Liver (tissue), 7 donors: ENCODE measurements at regions not wholly inside any gene's neighbourhood (a gene's known extent, or its start where the extent isn't known, plus 50 kb on each side); places are given as distances from the start of the nearest gene placed in this dataset.

ENCODE experiments used
- DNase-seq: peaks from one replicate; pipeline ENCODE4 v3.0.0-alpha.2; 2017; ENCODE audit warnings: low spot score
- H3K27ac ChIP-seq, 2 donors: one replicate each; pipeline ENCODE4 v1.7.0; 2013; ENCODE audit warnings: inconsistent platforms in 2 of 2, low read length in 2 of 2, control low read depth in 1 of 2, low read depth in 1 of 2, mild to moderate bottlenecking in 1 of 2
- H3K27me3 ChIP-seq, 4 donors: one replicate each; pipeline versions ENCODE4 v1.6.1 to v1.7.0; 2013; ENCODE audit warnings: low read length in 3 of 4, inconsistent platforms in 1 of 4, mild to moderate bottlenecking in 1 of 4, moderate library complexity in 1 of 4; ENCODE audit not compliant: control insufficient read depth in 4 of 4, insufficient read depth in 4 of 4
- H3K36me3 ChIP-seq, 4 donors: one replicate each; pipeline versions ENCODE4 v1.6.1 to v1.7.0; 2013; ENCODE audit warnings: low read length in 3 of 4, mild to moderate bottlenecking in 3 of 4, low read depth in 1 of 4, moderate library complexity in 1 of 4; ENCODE audit not compliant: control insufficient read depth in 4 of 4, insufficient read depth in 3 of 4
- H3K4me1 ChIP-seq, 4 donors: one replicate each; pipeline versions ENCODE4 v1.6.1 to v1.7.0; 2013; ENCODE audit warnings: low read length in 3 of 4, mild to moderate bottlenecking in 3 of 4, moderate library complexity in 1 of 4; ENCODE audit not compliant: control insufficient read depth in 4 of 4, insufficient read depth in 4 of 4
- H3K4me3 ChIP-seq, 3 donors: one replicate each; pipeline versions ENCODE4 v1.6.1 to v1.7.0; 2013; ENCODE audit warnings: low read length in 3 of 3, control low read depth in 1 of 3, low read depth in 1 of 3, mild to moderate bottlenecking in 1 of 3
- H3K9ac ChIP-seq, 2 donors: one replicate each; pipeline ENCODE4 v1.7.0; 2013; ENCODE audit warnings: low read length in 2 of 2, mild to moderate bottlenecking in 2 of 2, moderate library complexity in 2 of 2, control low read depth in 1 of 2, low read depth in 1 of 2
- H3K9me3 ChIP-seq, 4 donors: one replicate each; pipeline versions ENCODE4 v1.6.1 to v1.7.0; 2013; ENCODE audit warnings: low read length in 3 of 4; ENCODE audit not compliant: control insufficient read depth in 4 of 4
- EGR1 ChIP-seq, 2 donors: IDR thresholded peaks; 2 replicates each; pipeline ENCODE4 v1.6.1; 2016 to 2018; ENCODE audit warnings: antibody characterized with exemption in 2 of 2, low read depth in 2 of 2
- FOXA1 ChIP-seq: IDR thresholded peaks from 2 replicates; pipeline ENCODE4 v1.6.1; 2016; ENCODE audit warnings: antibody characterized with exemption
- FOXA2 ChIP-seq: IDR thresholded peaks from 2 replicates; pipeline ENCODE4 v1.6.1; 2016; ENCODE audit warnings: antibody characterized with exemption
- GABPA ChIP-seq, 2 donors: IDR thresholded peaks in 1 of 2; conservative IDR thresholded peaks in 1 of 2; 2 replicates each; pipeline ENCODE4 v1.6.1; 2016; ENCODE audit warnings: antibody characterized with exemption in 2 of 2, mild to moderate bottlenecking in 1 of 2, moderate library complexity in 1 of 2
- HNF4A ChIP-seq, 2 donors: conservative IDR thresholded peaks; 2 replicates each; pipeline ENCODE4 v1.6.1; 2016; ENCODE audit warnings: antibody characterized with exemption in 2 of 2, mild to moderate bottlenecking in 2 of 2
- HNF4G ChIP-seq: IDR thresholded peaks from 2 replicates; pipeline ENCODE4 v1.6.1; 2016; ENCODE audit warnings: antibody characterized with exemption
- JUND ChIP-seq, 2 donors: IDR thresholded peaks; 2 replicates each; pipeline ENCODE4 v1.6.1; 2016; ENCODE audit warnings: antibody characterized with exemption in 2 of 2
- NR2F2 ChIP-seq: IDR thresholded peaks from 2 replicates; pipeline ENCODE4 v1.6.1; 2016; ENCODE audit warnings: antibody characterized with exemption
- RAD21 ChIP-seq, 2 donors: IDR thresholded peaks; 2 replicates each; pipeline ENCODE4 v1.6.1; 2016; ENCODE audit warnings: antibody characterized with exemption in 2 of 2, mild to moderate bottlenecking in 2 of 2
- RXRA ChIP-seq, 2 donors: IDR thresholded peaks; 2 replicates each; pipeline ENCODE4 v1.6.1; 2017 to 2018; ENCODE audit warnings: antibody characterized with exemption in 2 of 2, mild to moderate bottlenecking in 1 of 2
- SP1 ChIP-seq: IDR thresholded peaks from 2 replicates; pipeline ENCODE4 v1.6.1; 2018; ENCODE audit warnings: antibody characterized with exemption, mild to moderate bottlenecking
- WGBS: extraction: QIAGEN DNeasy Blood & Tissue Kit; methylation state at CpG from one replicate; pipeline ENCODE4 v1.1.7; 2013; 5-methylcytosine and 5-hydroxymethylcytosine counted together
- TF ChIP-seq, protein P1 (sequence below): IDR thresholded peaks from 2 replicates; pipeline ENCODE4 v1.6.1; 2016; ENCODE audit warnings: antibody characterized with exemption, mild to moderate bottlenecking
- TF ChIP-seq, protein P2 (sequence below): IDR thresholded peaks from 2 replicates; pipeline ENCODE4 v1.6.1; 2016; ENCODE audit warnings: antibody characterized with exemption
- TF ChIP-seq, protein P3 (sequence below): IDR thresholded peaks from 2 replicates; pipeline ENCODE4 v1.6.1; 2016; ENCODE audit warnings: antibody characterized with exemption
- TF ChIP-seq, protein P4 (sequence below): IDR thresholded peaks from 2 replicates; pipeline ENCODE4 v1.6.1; 2016; ENCODE audit warnings: antibody characterized with exemption
- donor health status: healthy.
- donor health status: healthy.
- donor health status: healthy.
- donor health status: healthy.

DNA sequence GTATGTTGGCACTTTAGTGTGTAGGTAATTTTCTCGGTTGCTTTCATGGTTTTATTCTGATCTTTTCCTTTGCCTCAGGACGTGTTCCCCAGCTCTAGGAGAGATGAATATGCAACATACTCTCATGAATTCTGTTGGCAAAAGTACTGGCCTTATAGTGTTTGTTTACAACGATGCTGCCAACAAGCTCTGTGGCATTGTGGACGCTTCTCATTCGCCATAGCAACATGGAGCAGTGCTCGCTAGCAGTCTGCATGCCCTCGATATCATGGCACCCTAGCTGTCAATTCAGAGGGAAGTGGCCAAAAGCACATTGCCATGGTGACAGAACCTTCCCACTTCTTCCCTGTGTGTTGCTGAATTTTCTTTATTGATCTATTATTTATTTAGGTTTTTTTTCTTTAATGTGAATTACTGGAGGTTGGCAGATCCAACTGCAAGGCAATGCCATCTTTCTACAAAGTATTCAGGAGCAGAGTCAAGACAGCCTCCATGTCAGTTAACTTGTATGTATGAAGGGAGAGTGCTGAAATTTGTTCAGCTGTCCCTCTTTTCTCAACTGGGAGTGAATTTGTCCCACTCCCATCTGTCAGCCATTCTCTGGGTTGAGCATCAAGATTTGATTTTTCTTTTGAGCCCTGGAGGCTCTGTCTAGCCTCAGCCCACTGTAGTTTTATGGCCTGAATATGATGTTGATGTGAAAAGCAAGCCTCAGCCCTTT, 224.9 kb upstream of the VCX3A start:
- 87% methylated on average over 7 of the region's 7 CpGs for WGBS
- Histone ChIP-seq H3K27ac (no peak overlapping the region), H3K27me3 (no peaks in the 10 kb centered on the region), H3K36me3 (no peaks in the 10 kb centered on the region), H3K4me3 (no peak overlapping the region), H3K9me3 (no peaks in the 10 kb centered on the region), H3K9ac (no peak overlapping the region), H3K4me1 (no peaks in the 10 kb centered on the region)
- no peak for DNase-seq
- TF ChIP-seq EGR1 (IDR thresholded peaks at IDR 0.05; ENCODE audit: low read depth in 2 of 2) (no peak), SP1 (no peak), HNF4G (no peak), FOXA1 (no peak), HNF4A (conservative IDR thresholded peaks at IDR 0.05) (no peak), RXRA (IDR thresholded peaks at IDR 0.05) (no peak), JUND (IDR thresholded peaks at IDR 0.05) (no peak), FOXA2 (no peak), RAD21 (IDR thresholded peaks at IDR 0.05) (no peak), NR2F2 (no peak), GABPA (IDR thresholded peaks at IDR 0.05 in 1 of 2, conservative IDR thresholded peaks at IDR 0.05 in 1 of 2) (no peak)
- TF ChIP-seq, protein P1, sequence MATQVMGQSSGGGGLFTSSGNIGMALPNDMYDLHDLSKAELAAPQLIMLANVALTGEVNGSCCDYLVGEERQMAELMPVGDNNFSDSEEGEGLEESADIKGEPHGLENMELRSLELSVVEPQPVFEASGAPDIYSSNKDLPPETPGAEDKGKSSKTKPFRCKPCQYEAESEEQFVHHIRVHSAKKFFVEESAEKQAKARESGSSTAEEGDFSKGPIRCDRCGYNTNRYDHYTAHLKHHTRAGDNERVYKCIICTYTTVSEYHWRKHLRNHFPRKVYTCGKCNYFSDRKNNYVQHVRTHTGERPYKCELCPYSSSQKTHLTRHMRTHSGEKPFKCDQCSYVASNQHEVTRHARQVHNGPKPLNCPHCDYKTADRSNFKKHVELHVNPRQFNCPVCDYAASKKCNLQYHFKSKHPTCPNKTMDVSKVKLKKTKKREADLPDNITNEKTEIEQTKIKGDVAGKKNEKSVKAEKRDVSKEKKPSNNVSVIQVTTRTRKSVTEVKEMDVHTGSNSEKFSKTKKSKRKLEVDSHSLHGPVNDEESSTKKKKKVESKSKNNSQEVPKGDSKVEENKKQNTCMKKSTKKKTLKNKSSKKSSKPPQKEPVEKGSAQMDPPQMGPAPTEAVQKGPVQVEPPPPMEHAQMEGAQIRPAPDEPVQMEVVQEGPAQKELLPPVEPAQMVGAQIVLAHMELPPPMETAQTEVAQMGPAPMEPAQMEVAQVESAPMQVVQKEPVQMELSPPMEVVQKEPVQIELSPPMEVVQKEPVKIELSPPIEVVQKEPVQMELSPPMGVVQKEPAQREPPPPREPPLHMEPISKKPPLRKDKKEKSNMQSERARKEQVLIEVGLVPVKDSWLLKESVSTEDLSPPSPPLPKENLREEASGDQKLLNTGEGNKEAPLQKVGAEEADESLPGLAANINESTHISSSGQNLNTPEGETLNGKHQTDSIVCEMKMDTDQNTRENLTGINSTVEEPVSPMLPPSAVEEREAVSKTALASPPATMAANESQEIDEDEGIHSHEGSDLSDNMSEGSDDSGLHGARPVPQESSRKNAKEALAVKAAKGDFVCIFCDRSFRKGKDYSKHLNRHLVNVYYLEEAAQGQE, result no peak
- TF ChIP-seq, protein P2, sequence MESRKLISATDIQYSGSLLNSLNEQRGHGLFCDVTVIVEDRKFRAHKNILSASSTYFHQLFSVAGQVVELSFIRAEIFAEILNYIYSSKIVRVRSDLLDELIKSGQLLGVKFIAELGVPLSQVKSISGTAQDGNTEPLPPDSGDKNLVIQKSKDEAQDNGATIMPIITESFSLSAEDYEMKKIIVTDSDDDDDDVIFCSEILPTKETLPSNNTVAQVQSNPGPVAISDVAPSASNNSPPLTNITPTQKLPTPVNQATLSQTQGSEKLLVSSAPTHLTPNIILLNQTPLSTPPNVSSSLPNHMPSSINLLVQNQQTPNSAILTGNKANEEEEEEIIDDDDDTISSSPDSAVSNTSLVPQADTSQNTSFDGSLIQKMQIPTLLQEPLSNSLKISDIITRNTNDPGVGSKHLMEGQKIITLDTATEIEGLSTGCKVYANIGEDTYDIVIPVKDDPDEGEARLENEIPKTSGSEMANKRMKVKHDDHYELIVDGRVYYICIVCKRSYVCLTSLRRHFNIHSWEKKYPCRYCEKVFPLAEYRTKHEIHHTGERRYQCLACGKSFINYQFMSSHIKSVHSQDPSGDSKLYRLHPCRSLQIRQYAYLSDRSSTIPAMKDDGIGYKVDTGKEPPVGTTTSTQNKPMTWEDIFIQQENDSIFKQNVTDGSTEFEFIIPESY, result no peak
- TF ChIP-seq, protein P3, sequence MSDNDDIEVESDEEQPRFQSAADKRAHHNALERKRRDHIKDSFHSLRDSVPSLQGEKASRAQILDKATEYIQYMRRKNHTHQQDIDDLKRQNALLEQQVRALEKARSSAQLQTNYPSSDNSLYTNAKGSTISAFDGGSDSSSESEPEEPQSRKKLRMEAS, result no peak

DNA sequence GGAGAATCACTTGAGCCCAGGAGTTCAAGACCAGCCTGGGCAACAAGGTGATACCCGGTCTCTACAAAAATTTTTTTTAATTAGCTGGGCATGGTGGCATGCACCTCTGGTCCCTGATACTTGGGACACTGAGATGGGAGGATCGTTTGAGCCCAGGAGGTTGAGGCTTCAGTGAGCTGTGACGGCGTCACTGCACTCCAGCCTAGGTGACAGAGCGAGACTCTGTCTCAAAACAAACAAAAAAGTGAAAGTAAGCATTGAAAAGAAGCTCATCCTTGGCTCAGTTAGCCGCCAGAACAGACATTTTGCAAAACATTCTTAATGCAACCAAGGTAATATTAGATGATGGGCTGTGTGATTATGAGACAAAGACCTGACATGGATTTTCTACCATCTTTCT, 223.3 kb upstream of the VCX3A start:
- no peak overlapping the region for H3K27ac ChIP-seq
- no peaks in the 10 kb centered on the region for H3K9me3 ChIP-seq
- no peaks in the 10 kb centered on the region for H3K27me3 ChIP-seq
- no peak overlapping the region for H3K9ac ChIP-seq
- WGBS, result 91% methylated on average over 6 of the region's 6 CpGs
- TF ChIP-seq EGR1 (IDR thresholded peaks at IDR 0.05; ENCODE audit: low read depth in 2 of 2), result no peak
- no peak for TF ChIP-seq JUND (IDR thresholded peaks at IDR 0.05)
- TF ChIP-seq FOXA1, result no peak
- TF ChIP-seq, protein P4, sequence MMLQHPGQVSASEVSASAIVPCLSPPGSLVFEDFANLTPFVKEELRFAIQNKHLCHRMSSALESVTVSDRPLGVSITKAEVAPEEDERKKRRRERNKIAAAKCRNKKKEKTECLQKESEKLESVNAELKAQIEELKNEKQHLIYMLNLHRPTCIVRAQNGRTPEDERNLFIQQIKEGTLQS, result no peak
- TF ChIP-seq SP1, result no peak
- TF ChIP-seq HNF4A (conservative IDR thresholded peaks at IDR 0.05), result no peak
- TF ChIP-seq, protein P2, result no peak
- H3K4me3 ChIP-seq, result no peak overlapping the region
- no peak for DNase-seq
- H3K4me1 ChIP-seq, result no peaks in the 10 kb centered on the region
- no peaks in the 10 kb centered on the region for H3K36me3 ChIP-seq
